Parathyroid adenoma (tissue), 2 donors: ENCODE measurements at regions not wholly inside any gene's neighbourhood (a gene's known extent, or its start where the extent isn't known, plus 50 kb on each side); places are given as distances from the start of the nearest gene placed in this dataset.

Experiments used
- H2AFZ ChIP-seq: fragments of 300-600 bp; sonication (generic); one replicate; pipeline ENCODE4 v1.7.0; 2017; ENCODE audit warnings: antibody characterized with exemption, mild to moderate bottlenecking
- H3K27ac ChIP-seq: fragments of 300-600 bp; sonication (generic); one replicate; pipeline ENCODE4 v1.7.0; 2017
- H3K27me3 ChIP-seq: fragments of 300-600 bp; sonication (generic); one replicate; pipeline ENCODE4 v1.7.0; 2017; ENCODE audit warnings: low read length; ENCODE audit not compliant: control insufficient read depth, insufficient read depth
- H3K36me3 ChIP-seq: fragments of 300-600 bp; sonication (generic); one replicate; pipeline ENCODE4 v1.7.0; 2017; ENCODE audit warnings: low read length; ENCODE audit not compliant: control insufficient read depth, insufficient read depth
- H3K4me1 ChIP-seq: fragments of 300-600 bp; sonication (generic); one replicate; pipeline ENCODE4 v1.7.0; 2017; ENCODE audit warnings: control low read depth
- H3K4me2 ChIP-seq: fragments of 300-600 bp; sonication (generic); one replicate; pipeline ENCODE4 v1.7.0; 2017; ENCODE audit warnings: low read length
- H3K4me3 ChIP-seq: fragments of 300-600 bp; sonication (generic); one replicate; pipeline ENCODE4 v1.7.0; 2017; ENCODE audit warnings: low read depth, low read length
- H3K79me2 ChIP-seq: fragments of 300-600 bp; sonication (generic); one replicate; pipeline ENCODE4 v1.7.0; 2017; ENCODE audit warnings: control low read depth
- H3K9ac ChIP-seq: fragments of 300-600 bp; sonication (generic); one replicate; pipeline ENCODE4 v1.7.0; 2017; ENCODE audit warnings: mild to moderate bottlenecking
- H3K9me3 ChIP-seq: fragments of 300-600 bp; sonication (generic); one replicate; pipeline ENCODE4 v1.7.0; 2017; ENCODE audit warnings: low read length; ENCODE audit not compliant: control insufficient read depth
- CTCF ChIP-seq: fragments of 300-600 bp; sonication (generic); IDR thresholded peaks from one replicate; pipeline ENCODE4 v1.7.0; 2017; ENCODE audit warnings: antibody characterized with exemption, mild to moderate bottlenecking
- donor health status: primary hyperparathyroidism.

- no peak overlapping the region for H3K4me2 ChIP-seq
- no peak overlapping the region for H3K27ac ChIP-seq
- no peaks in the 10 kb centered on the region for H3K4me1 ChIP-seq
- H3K27me3 ChIP-seq: no peaks in the 10 kb centered on the region
- H3K79me2 ChIP-seq: no peaks in the 10 kb centered on the region
- no peaks in the 10 kb centered on the region for H3K36me3 ChIP-seq
- H3K4me3 ChIP-seq: no peak overlapping the region
- H2AFZ ChIP-seq: no peak overlapping the region
- no peak for TF ChIP-seq CTCF
- no peak overlapping the region for H3K9ac ChIP-seq
- H3K9me3 ChIP-seq: no peaks in the 10 kb centered on the region
Observed at GRCh38 chr7:136509466-136509865, 359.0 kb upstream of the CHRM2 start.

DNA sequence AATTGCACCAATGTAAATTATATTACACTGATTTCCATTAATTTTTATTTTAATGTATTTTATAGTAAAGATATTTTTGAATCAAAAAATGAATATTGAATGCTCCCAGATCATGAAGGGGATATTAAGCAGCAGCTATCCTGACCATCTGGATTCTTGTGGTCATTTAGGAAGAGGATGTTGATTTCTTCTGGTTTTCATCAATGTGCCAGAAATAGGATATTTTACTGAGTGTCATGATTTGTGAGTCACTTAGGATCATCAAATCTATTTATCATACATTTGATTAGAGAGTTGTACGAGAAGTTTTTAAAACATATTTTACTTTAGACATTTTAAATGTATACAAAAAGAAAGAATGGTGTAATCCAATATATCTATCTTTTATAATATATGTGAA, 366.3 kb upstream of the CHRM2 start:
- Histone ChIP-seq H3K4me3 (no peak overlapping the region), H3K27me3 (no peaks in the 10 kb centered on the region), H3K4me1 (no peaks in the 10 kb centered on the region), H3K27ac (no peak overlapping the region), H3K79me2 (no peaks in the 10 kb centered on the region), H3K4me2 (no peak overlapping the region), H2AFZ (no peak overlapping the region), H3K36me3 (no peaks in the 10 kb centered on the region), H3K9me3 (no peaks in the 10 kb centered on the region), H3K9ac (no peak overlapping the region)
- no peak for TF ChIP-seq CTCF

DNA sequence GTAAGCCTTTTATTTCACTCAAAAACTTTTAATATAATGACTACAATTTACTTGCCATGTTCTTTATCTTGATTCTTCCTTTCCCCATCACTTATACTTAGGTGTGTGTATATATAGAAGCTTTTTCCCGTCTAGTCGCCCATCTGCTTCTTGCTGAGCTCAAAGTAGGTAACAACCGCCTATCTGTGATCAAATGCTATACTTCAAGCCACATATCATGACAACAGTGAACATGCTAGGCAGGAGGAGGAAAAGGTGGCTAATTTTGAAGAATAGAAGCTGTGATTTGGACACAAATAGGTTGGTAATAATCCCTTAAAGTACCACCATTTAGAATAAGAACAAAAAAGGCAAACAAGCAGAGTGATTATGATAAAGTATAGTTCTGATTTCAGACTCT, 367.3 kb upstream of the CHRM2 start:
- H3K79me2 ChIP-seq: no peaks in the 10 kb centered on the region
- no peaks in the 10 kb centered on the region for H3K9me3 ChIP-seq
- no peak for TF ChIP-seq CTCF
- no peaks in the 10 kb centered on the region for H3K27me3 ChIP-seq
- H3K27ac ChIP-seq: no peak overlapping the region
- H3K4me2 ChIP-seq: no peak overlapping the region
- no peak overlapping the region for H3K4me3 ChIP-seq
- H2AFZ ChIP-seq: no peak overlapping the region
- H3K9ac ChIP-seq: no peak overlapping the region
- H3K4me1 ChIP-seq: no peaks in the 10 kb centered on the region
- no peaks in the 10 kb centered on the region for H3K36me3 ChIP-seq

GRCh38 chr7:136496551-136496950, 371.9 kb upstream of the CHRM2 start:
- TF ChIP-seq CTCF: no peak
- H3K4me1 ChIP-seq: no peaks in the 10 kb centered on the region
- no peaks in the 10 kb centered on the region for H3K9me3 ChIP-seq
- H3K27ac ChIP-seq: no peak overlapping the region
- H3K27me3 ChIP-seq: no peaks in the 10 kb centered on the region
- no peaks in the 10 kb centered on the region for H3K79me2 ChIP-seq
- no peaks in the 10 kb centered on the region for H3K36me3 ChIP-seq
- no peak overlapping the region for H3K9ac ChIP-seq
- H3K4me2 ChIP-seq: no peak overlapping the region
- no peak overlapping the region for H2AFZ ChIP-seq
- no peak overlapping the region for H3K4me3 ChIP-seq

DNA sequence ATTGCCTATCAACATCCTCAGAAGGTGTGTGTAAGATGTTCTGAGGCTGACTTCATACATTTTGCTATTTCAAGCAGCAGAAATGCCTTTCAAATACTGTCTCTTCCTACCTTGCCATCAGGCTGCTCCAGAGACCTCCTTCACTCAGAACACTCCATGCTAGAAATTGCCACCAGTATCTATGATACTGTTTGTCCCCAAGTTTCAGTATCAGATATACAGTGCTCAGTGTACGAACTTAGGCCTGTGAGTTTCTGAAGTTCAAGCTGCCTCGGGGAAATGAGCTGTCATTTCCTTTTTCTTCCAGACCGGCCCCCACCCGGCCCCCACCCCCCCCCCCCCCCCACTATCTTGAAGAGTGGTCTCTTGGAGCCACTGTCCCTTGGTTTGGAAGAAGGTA, 373.4 kb upstream of the CHRM2 start:
- H3K79me2 ChIP-seq: no peaks in the 10 kb centered on the region
- H3K4me1 ChIP-seq: no peaks in the 10 kb centered on the region
- H2AFZ ChIP-seq: no peak overlapping the region
- no peak for TF ChIP-seq CTCF
- H3K27ac ChIP-seq: no peak overlapping the region
- no peaks in the 10 kb centered on the region for H3K36me3 ChIP-seq
- no peak overlapping the region for H3K4me3 ChIP-seq
- no peak overlapping the region for H3K9ac ChIP-seq
- no peaks in the 10 kb centered on the region for H3K27me3 ChIP-seq
- no peaks in the 10 kb centered on the region for H3K9me3 ChIP-seq
- H3K4me2 ChIP-seq: no peak overlapping the region
